Adrenal gland (tissue), 5 donors: ENCODE measurements at regions not wholly inside any gene's neighbourhood (a gene's known extent, or its start where the extent isn't known, plus 50 kb on each side); places are given as distances from the start of the nearest gene placed in this dataset.

ENCODE experiments used
- POLR2A ChIP-seq, 2 donors: fragments of 450-650 bp; IDR thresholded peaks; one replicate each; pipeline ENCODE4 v1.6.1; 2017; ENCODE audit warnings: antibody characterized with exemption in 2 of 2, mild to moderate bottlenecking in 2 of 2, moderate library complexity in 1 of 2
- TF ChIP-seq, protein P1 (sequence below), 6 experiments: fragments of 450-650 bp in 4 of 6; fragments of 200-600 bp in 2 of 6; sonication (generic) in 1 of 6; IDR thresholded peaks; 1 replicate in 5 of 6; 2 replicates in 1 of 6; pipeline versions ENCODE4 v1.5.1 to v1.8.0; 2016 to 2021; ENCODE audit warnings: antibody characterized with exemption in 6 of 6, mild to moderate bottlenecking in 2 of 6, moderate library complexity in 1 of 6
- donor health status: DM: no; HTN: no; CAD: no.

GRCh38 chr2:137896467-137896866, 67.8 kb upstream of the HNMT start:
- TF ChIP-seq, protein P1, sequence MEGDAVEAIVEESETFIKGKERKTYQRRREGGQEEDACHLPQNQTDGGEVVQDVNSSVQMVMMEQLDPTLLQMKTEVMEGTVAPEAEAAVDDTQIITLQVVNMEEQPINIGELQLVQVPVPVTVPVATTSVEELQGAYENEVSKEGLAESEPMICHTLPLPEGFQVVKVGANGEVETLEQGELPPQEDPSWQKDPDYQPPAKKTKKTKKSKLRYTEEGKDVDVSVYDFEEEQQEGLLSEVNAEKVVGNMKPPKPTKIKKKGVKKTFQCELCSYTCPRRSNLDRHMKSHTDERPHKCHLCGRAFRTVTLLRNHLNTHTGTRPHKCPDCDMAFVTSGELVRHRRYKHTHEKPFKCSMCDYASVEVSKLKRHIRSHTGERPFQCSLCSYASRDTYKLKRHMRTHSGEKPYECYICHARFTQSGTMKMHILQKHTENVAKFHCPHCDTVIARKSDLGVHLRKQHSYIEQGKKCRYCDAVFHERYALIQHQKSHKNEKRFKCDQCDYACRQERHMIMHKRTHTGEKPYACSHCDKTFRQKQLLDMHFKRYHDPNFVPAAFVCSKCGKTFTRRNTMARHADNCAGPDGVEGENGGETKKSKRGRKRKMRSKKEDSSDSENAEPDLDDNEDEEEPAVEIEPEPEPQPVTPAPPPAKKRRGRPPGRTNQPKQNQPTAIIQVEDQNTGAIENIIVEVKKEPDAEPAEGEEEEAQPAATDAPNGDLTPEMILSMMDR (IDR thresholded peaks at IDR 0.05): no peak
- no peak for TF ChIP-seq POLR2A (IDR thresholded peaks at IDR 0.05)
